ENCODE measurements at regions not wholly inside any gene's neighbourhood (a gene's known extent, or its start where the extent isn't known, plus 50 kb on each side); places are given as distances from the start of the nearest gene placed in this dataset.

DNA sequence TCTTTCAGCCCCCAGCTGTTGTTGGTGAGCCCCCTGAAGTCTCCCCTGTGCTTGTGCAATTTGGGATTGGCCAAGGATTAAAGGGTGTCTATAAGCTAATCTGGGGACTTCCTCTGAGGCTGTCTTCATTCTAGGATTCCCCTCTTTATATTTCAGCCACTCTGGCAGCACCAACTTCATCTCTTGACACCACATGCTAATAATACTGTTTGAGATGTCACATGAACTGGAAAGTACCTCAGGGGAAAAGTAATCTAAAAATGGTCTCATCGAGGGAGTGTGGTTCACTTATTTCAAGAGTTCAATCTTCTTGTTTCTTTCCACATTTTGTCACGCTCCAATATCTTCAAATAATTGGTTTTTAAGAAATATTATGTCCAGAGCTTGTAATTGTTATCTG is 279.2 kb upstream of the TMC3 start:
- TF ChIP-seq POLR2A (IDR thresholded peaks at IDR 0.05) (no peak), CTCF (IDR thresholded peaks at IDR 0.05) (no peak)
